Small intestine (tissue), 7 donors: ENCODE measurements at regions not wholly inside any gene's neighbourhood (a gene's known extent, or its start where the extent isn't known, plus 50 kb on each side); places are given as distances from the start of the nearest gene placed in this dataset.

Experiments
- DNase-seq, 2 donors: peaks; one replicate each; pipeline versions ENCODE4 v3.0.0 to v3.0.0-alpha.2; 2013
- FAIRE-seq: peaks from 2 replicates; lab custom pipeline; 2012; peaks lifted over from hg19 to GRCh38; lab: Jason Lieb, UNC
- H3K27ac ChIP-seq, 3 donors: one replicate each; pipeline ENCODE4 v1.5.1; 2013; ENCODE audit warnings: low read length in 2 of 3, mild to moderate bottlenecking in 2 of 3, control low read depth in 1 of 3, inconsistent platforms in 1 of 3, low read depth in 1 of 3, moderate library complexity in 1 of 3
- H3K27me3 ChIP-seq, 3 donors: one replicate each; pipeline ENCODE4 v1.6.1; 2013; ENCODE audit warnings: low read length in 3 of 3, inconsistent platforms in 1 of 3; ENCODE audit not compliant: control insufficient read depth in 3 of 3, insufficient read depth in 3 of 3
- H3K36me3 ChIP-seq, 3 donors: one replicate each; pipeline ENCODE4 v1.6.1; 2013; ENCODE audit warnings: low read length in 3 of 3, inconsistent platforms in 1 of 3, low read depth in 1 of 3, mild to moderate bottlenecking in 1 of 3, moderate library complexity in 1 of 3; ENCODE audit not compliant: control insufficient read depth in 3 of 3, insufficient read depth in 2 of 3
- H3K4me1 ChIP-seq, 3 donors: one replicate each; pipeline ENCODE4 v1.6.1; 2013; ENCODE audit warnings: low read length in 2 of 3, inconsistent platforms in 1 of 3, low read depth in 1 of 3, mild to moderate bottlenecking in 1 of 3, moderate library complexity in 1 of 3; ENCODE audit not compliant: control insufficient read depth in 3 of 3, insufficient read depth in 2 of 3
- H3K4me3 ChIP-seq, 3 donors: one replicate each; pipeline ENCODE4 v1.5.1; 2013; ENCODE audit warnings: low read length in 3 of 3, control low read depth in 1 of 3, inconsistent platforms in 1 of 3, low read depth in 1 of 3, mild to moderate bottlenecking in 1 of 3, moderate library complexity in 1 of 3
- H3K9me3 ChIP-seq, 2 donors: one replicate each; pipeline ENCODE4 v1.6.1; 2013; ENCODE audit warnings: low read depth in 1 of 2, low read length in 1 of 2; ENCODE audit not compliant: control insufficient read depth in 2 of 2, insufficient read depth in 1 of 2
- WGBS, 3 donors: extraction: QIAGEN DNeasy Blood & Tissue Kit; methylation state at CpG; one replicate each; pipeline ENCODE4 v1.1.7; 2013; 5-methylcytosine and 5-hydroxymethylcytosine counted together
- donor health status: healthy with polysubstance abuse.
- donor health status: control.
- donor health status: control.
- donor health status: Bipolar disorder and iron deficiency.
- donor health status: healthy.

DNA sequence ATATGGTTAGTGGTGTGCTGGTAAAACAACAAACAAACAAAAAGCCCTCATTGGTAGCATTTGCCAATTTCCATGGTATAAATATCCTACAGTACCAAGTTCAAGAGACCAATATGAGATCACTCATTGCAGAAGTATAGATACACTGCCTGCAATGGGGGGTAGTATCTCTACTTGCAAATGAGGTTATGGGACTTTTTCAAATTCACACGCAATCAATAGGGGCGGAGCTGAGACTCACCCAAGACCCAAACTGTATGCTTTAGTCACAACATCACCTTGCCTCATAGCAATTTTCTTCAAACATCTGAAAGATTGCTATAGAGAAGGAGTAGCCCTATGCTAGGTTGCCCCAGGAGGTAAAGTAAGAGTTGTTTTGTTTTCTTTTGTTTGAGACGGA lies 93.7 kb downstream of the VCPKMT start:
- no peaks in the 10 kb centered on the region for H3K36me3 ChIP-seq
- no peaks in the 10 kb centered on the region for H3K27me3 ChIP-seq
- DNase-seq (no peak), FAIRE-seq (no peak)
- peaks cover 0 to 12% (median 4%) of the 10 kb centered on the region in 3 donors for H3K4me1 ChIP-seq
- H3K4me3 ChIP-seq: no peak overlapping the region
- H3K9me3 ChIP-seq: peaks cover 0 to 15% of the 10 kb centered on the region in 2 donors
- H3K27ac ChIP-seq: no peak overlapping the region
- 94 to 97% (median 96%) methylated on average over 3 of the region's 3 CpGs for WGBS, 3 donors

DNA sequence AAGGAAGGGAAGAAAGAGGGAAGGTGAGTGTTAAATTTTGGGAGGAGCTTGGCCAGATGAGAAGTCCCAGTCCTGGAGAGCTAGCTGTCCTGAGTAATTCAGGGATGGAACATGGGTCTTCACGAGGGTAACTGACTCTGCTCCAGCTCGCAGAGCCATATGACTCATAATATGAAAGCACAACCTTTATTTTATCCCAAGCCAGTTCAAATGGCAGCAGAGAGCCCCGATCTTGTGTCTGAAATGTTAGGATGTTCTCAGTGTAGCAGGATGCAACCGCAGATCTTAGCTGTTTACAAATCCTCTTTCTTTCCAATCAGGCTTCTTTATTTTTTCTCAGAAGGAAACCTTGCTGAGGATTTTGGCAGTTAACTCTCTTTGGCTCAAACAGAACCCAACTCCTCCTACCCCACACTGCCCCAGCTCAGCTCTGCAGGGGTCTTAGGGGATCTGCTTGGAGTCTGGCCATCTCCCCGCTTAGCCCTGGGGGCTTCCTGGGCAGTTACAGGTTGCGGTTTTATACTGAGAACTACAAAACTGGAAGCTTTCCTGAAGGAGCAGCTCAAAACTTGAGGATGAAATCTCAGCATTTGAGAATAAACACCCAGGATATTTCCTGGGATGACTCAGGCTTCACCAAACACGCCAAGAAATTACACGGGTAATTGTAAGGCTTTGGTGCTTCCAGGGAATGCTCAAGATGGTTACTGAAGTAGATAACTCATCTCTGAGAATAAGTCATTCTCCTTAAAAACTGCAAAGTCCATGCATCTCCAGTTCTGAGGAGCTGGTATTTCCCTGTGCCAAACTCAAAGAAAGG lies 92.5 kb downstream of the VCPKMT start:
- peaks cover 0 to 15% of the 10 kb centered on the region in 2 donors for H3K9me3 ChIP-seq
- peak overlapping the region in 1 of 3 donors; percentile 73 for H3K27ac ChIP-seq
- no peaks in the 10 kb centered on the region for H3K36me3 ChIP-seq
- H3K27me3 ChIP-seq: no peaks in the 10 kb centered on the region
- H3K4me3 ChIP-seq: no peak overlapping the region
- FAIRE-seq: no peak
- DNase-seq: no peak
- H3K4me1 ChIP-seq: peaks cover 0 to under 1% (median under 1%) of the 10 kb centered on the region in 3 donors
- WGBS, 3 donors: 63 to 75% (median 74%) methylated on average over 8 of the region's 8 CpGs

DNA sequence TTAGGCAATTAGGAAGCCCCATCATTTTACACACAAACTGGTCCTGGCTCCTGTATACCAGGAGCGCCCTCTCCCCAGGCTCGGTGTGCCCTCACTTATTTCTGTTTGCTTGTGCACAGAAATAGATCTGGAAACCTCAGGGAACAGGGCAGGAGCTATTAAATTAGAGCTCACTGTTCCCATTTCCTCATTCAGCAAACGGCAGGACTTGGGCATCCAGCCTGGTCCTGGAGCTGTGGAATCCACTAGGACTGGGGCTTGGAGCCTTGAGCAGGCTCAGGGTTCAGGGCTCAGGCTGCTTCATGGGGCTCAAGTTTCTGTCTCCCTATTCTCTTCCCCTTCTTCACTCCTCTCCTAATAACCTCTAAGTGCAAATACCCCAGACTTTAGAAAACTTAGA lies 91.3 kb downstream of the VCPKMT start:
- H3K9me3 ChIP-seq: peaks cover 0 to 12% of the 10 kb centered on the region in 2 donors
- H3K4me1 ChIP-seq: no peaks in the 10 kb centered on the region
- no peak overlapping the region for H3K27ac ChIP-seq
- WGBS, 3 donors: 73 to 84% (median 79%) methylated on average over 3 of the region's 3 CpGs
- FAIRE-seq: no peak
- H3K27me3 ChIP-seq: no peaks in the 10 kb centered on the region
- H3K36me3 ChIP-seq: no peaks in the 10 kb centered on the region
- DNase-seq: no peak
- no peak overlapping the region for H3K4me3 ChIP-seq

DNA sequence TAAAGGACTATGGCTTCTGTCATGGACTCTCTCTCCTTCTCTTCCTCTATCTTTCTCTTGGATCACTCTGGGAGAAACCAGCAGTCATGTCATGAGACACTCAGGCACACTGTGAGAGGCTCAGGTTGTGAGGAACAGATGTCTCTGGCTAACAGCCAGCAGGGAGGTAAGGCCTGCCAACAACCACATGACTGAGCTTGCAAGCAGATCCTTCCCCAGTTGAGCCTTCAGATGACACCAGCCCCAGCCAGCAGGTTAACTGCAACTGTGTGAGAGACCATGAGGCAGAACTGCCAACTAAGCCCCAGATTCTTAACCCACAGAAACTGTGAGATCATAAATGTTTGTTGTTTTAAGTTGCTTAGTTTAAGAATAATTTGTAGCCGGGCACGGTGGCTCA lies 90.6 kb downstream of the VCPKMT start:
- no peaks in the 10 kb centered on the region for H3K36me3 ChIP-seq
- 90 to 100% (median 96%) methylated on average over 2 of the region's 2 CpGs for WGBS, 3 donors
- no peak overlapping the region for H3K27ac ChIP-seq
- H3K4me3 ChIP-seq: no peak overlapping the region
- H3K4me1 ChIP-seq: no peaks in the 10 kb centered on the region
- no peaks in the 10 kb centered on the region for H3K27me3 ChIP-seq
- DNase-seq (no peak), FAIRE-seq (no peak)
- peaks cover 0 to 9% of the 10 kb centered on the region in 2 donors for H3K9me3 ChIP-seq

- H3K4me3 ChIP-seq: no peak overlapping the region
- no peak for FAIRE-seq
- H3K27me3 ChIP-seq: no peaks in the 10 kb centered on the region
- no peaks in the 10 kb centered on the region for H3K36me3 ChIP-seq
- peaks cover 0 to 9% of the 10 kb centered on the region in 2 donors for H3K9me3 ChIP-seq
- H3K4me1 ChIP-seq: no peaks in the 10 kb centered on the region
- DNase-seq: no peak
- 93 to 98% (median 98%) methylated on average over 3 of the region's 3 CpGs for WGBS, 3 donors
- H3K27ac ChIP-seq: no peak overlapping the region
These were observed 90.0 kb downstream of the VCPKMT start for GRCh38 chr14:50026396-50026795.

DNA sequence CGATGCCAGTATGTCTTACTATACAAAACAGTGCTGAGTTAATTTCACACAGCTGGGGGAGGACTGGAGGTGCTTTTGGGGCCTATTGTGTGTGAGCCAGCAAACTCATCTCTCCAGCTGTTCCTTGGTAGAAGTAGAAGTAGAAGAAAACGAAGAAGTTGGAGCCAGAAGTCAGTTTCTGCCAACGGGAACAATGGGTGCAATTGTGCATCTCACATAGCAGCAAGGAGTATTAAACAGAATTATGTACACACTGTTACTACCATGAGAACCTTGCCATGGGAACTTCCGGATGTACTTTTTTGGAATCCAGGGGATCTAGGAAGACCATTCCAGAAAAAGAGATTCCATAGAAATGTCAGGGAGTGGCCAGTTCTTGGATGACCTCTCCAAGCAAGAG lies 88.6 kb downstream of the VCPKMT start:
- Histone ChIP-seq H3K27ac (no peak overlapping the region), H3K4me3 (no peak overlapping the region), H3K4me1 (no peaks in the 10 kb centered on the region), H3K9me3 (peaks cover 0 to 9% of the 10 kb centered on the region in 2 donors), H3K27me3 (no peaks in the 10 kb centered on the region), H3K36me3 (no peaks in the 10 kb centered on the region)
- WGBS, 3 donors: 78 to 80% (median 78%) methylated on average over 4 of the region's 4 CpGs
- DNase-seq (no peak), FAIRE-seq (no peak)

DNA sequence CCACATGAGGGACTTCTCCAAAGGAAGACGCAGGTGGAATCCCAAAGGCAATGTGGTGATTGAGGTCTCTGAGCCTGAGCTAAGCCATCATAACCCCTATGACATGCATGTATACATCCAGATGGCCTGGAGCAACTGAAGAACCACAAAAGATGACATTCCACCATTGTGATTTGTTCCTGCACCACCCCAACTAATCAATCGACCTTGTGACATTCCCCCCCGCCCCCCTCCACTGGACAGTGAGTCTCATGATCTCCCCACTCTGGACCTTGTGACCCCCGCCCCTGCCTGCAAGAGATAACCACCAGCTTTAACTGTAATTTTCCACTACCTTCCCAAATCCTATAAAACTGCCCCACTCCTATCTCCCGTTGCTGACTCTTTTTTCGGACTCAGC lies 87.9 kb downstream of the VCPKMT start:
- Histone ChIP-seq H3K27ac (no peak overlapping the region), H3K9me3 (peaks cover 0 to 9% of the 10 kb centered on the region in 2 donors), H3K36me3 (no peaks in the 10 kb centered on the region), H3K27me3 (no peaks in the 10 kb centered on the region), H3K4me3 (no peak overlapping the region), H3K4me1 (no peaks in the 10 kb centered on the region)
- WGBS, 3 donors: 77 to 83% (median 79%) methylated on average over 6 of the region's 6 CpGs
- DNase-seq (no peak), FAIRE-seq (no peak)

GRCh38 chr14:50030036-50030435 lies 86.3 kb downstream of the VCPKMT start:
- H3K27ac ChIP-seq: no peak overlapping the region
- FAIRE-seq: no peak
- WGBS, 3 donors: 90 to 100% (median 92%) methylated on average over 2 of the region's 2 CpGs

More at GRCh38 chr14:50030036-50030435, 86.3 kb downstream of the VCPKMT start:
- Histone ChIP-seq H3K36me3 (no peaks in the 10 kb centered on the region), H3K27me3 (no peaks in the 10 kb centered on the region), H3K9me3 (peaks cover 0 to 9% of the 10 kb centered on the region in 2 donors), H3K4me1 (no peaks in the 10 kb centered on the region), H3K4me3 (no peak overlapping the region)
- no peak for DNase-seq
